ENCODE measurements at regions not wholly inside any gene's neighbourhood (a gene's known extent, or its start where the extent isn't known, plus 50 kb on each side); places are given as distances from the start of the nearest gene placed in this dataset.

DNA sequence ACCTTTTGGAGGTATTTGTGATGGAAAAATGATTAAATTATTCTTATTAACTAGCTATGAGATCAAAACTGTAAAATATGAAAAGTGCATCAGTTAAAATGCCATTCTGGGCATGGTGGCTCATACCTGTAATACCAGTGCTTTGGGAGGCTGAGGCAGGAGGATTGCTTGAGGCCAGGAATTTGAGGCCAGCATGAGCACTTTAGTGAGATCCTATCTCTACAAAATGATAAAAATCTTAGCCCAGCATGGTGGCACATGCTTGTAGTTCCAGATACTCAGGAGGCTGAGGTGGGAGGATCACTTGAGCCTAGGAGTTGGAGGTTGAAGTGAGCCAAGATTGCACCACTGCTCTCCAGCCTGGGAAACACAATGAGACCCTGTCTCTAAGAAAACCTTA lies 252.5 kb upstream of the SEMA6A start:
- ChIA-PET CTCF (interaction anchor here (0.6 kb wide), 1 partner anchor 59 kb away, joined by 3 read pairs; no protein-coding TSS in a partner anchor), POLR2A (no interaction called here)
- Histone ChIP-seq H3K4me1 (no peaks in the 10 kb centered on the region), H3K4me3 (no peak overlapping the region), H3K27ac (no peak overlapping the region), H3K4me2 (no peak overlapping the region), H3K9me3 (no peaks in the 10 kb centered on the region)
- FAIRE-seq (no peak), ATAC-seq (no peak), DNase-seq (ENCODE audit: low read depth in 1 of 2, low spot score in 1 of 2) (no peak)
- TF ChIP-seq BHLHE40 (IDR thresholded peaks at IDR 0.05; ENCODE audit: low read depth, low read length) (no peak), SMC3 (IDR thresholded peaks at IDR 0.05) (no peak), POLR2A (IDR thresholded peaks at IDR 0.05; ENCODE audit: low read length) (no peak), CHD2 (IDR thresholded peaks at IDR 0.05; ENCODE audit: low read length, partially characterized antibody) (no peak), HOXB13 (CRISPR knock-in tag; IDR thresholded peaks at IDR 0.05; ENCODE audit: low read depth) (no peak), NFE2L2 (conservative IDR thresholded peaks at IDR 0.05; ENCODE audit: low read length) (no peak), JUNB (IDR thresholded peaks at IDR 0.05) (no peak), ESRRA (IDR thresholded peaks at IDR 0.05; ENCODE audit: borderline replicate concordance, low read length) (no peak), NPAS2 (CRISPR knock-in tag; IDR thresholded peaks at IDR 0.05; ENCODE audit: borderline replicate concordance) (no peak), CBX8 (IDR thresholded peaks at IDR 0.05) (no peak), RNF2 (IDR thresholded peaks at IDR 0.05; ENCODE audit: borderline replicate concordance, low read depth) (no peak), TFCP2L1 (CRISPR knock-in tag; IDR thresholded peaks at IDR 0.05) (no peak)
- TF ChIP-seq, protein P1, sequence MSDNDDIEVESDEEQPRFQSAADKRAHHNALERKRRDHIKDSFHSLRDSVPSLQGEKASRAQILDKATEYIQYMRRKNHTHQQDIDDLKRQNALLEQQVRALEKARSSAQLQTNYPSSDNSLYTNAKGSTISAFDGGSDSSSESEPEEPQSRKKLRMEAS (IDR thresholded peaks at IDR 0.05) = no peak
- TF ChIP-seq, protein P2, sequence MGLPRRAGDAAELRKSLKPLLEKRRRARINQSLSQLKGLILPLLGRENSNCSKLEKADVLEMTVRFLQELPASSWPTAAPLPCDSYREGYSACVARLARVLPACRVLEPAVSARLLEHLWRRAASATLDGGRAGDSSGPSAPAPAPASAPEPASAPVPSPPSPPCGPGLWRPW (IDR thresholded peaks at IDR 0.05) = no peak
- TF ChIP-seq, protein P3, sequence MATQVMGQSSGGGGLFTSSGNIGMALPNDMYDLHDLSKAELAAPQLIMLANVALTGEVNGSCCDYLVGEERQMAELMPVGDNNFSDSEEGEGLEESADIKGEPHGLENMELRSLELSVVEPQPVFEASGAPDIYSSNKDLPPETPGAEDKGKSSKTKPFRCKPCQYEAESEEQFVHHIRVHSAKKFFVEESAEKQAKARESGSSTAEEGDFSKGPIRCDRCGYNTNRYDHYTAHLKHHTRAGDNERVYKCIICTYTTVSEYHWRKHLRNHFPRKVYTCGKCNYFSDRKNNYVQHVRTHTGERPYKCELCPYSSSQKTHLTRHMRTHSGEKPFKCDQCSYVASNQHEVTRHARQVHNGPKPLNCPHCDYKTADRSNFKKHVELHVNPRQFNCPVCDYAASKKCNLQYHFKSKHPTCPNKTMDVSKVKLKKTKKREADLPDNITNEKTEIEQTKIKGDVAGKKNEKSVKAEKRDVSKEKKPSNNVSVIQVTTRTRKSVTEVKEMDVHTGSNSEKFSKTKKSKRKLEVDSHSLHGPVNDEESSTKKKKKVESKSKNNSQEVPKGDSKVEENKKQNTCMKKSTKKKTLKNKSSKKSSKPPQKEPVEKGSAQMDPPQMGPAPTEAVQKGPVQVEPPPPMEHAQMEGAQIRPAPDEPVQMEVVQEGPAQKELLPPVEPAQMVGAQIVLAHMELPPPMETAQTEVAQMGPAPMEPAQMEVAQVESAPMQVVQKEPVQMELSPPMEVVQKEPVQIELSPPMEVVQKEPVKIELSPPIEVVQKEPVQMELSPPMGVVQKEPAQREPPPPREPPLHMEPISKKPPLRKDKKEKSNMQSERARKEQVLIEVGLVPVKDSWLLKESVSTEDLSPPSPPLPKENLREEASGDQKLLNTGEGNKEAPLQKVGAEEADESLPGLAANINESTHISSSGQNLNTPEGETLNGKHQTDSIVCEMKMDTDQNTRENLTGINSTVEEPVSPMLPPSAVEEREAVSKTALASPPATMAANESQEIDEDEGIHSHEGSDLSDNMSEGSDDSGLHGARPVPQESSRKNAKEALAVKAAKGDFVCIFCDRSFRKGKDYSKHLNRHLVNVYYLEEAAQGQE (IDR thresholded peaks at IDR 0.05) = no peak

DNA sequence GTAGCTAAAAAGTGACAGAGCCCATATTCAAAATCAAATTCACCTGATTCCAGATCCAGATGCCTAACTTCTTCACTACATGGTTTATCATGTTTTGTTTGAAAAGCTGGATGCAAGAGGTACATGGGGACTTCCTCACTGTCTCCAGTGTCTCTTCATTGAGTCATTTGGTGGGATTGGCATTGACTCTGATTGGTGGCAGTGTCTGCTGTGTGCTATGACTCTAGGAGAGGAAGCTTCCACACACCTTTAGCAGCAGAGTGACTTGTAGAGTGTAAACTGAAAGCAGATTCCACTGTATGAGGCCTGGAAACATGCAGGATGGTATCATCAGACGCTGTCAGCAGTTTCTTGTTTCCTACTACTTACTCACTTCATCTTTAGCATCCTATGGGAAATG lies 250.9 kb upstream of the SEMA6A start:
- FAIRE-seq = no peak

DNA sequence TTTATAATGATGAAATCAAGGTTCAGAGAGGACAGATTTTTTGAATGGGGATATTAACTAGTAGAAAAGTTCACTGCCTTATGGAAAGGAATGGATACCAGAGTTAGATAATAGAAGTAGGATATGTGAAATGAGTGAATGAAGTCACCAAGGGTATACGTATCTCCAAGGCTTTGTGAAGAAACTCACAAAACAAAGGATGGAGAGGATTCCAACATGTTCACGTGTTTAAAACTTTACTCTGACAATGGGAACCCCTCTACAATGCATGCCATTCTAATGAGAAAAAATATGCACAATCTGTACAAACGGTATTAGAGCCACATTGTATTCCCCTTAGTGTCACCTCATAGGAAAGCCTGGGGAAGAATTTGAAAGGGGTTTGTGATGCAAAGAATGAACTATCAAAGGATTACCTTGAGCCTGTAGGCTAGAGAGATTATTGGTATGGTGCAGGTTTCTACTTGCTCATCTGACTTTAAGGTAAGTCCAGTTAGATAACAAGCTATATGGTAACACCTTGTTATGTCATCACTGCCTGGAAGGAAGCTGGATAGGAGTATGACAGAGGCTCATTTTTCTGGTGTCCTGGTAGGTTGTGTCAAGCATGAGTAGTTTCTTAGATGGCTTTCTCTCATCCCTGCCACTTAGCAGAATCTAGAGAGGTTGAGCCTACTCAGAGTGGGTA lies 250.3 kb upstream of the SEMA6A start:
- FAIRE-seq (no peak), ATAC-seq (no peak), DNase-seq (ENCODE audit: low read depth in 1 of 2, low spot score in 1 of 2) (no peak)
- Histone ChIP-seq H3K9me3 (no peaks in the 10 kb centered on the region), H3K4me1 (no peaks in the 10 kb centered on the region), H3K4me3 (no peak overlapping the region), H3K4me2 (no peak overlapping the region), H3K27ac (no peak overlapping the region)
- WGBS (ENCODE audit: missing lambda C conversion rate) = 17% methylated on average over 3 of the region's 3 CpGs
- POLR2A ChIA-PET = no interaction called here
- CTCF ChIA-PET = interaction anchor here (0.8 kb wide), 1 partner anchor 75 kb away, joined by 3 read pairs; no protein-coding TSS in a partner anchor
- TF ChIP-seq SMC3 (IDR thresholded peaks at IDR 0.05) (no peak), RFX5 (IDR thresholded peaks at IDR 0.05) (no peak), ZSCAN20 (CRISPR knock-in tag; IDR thresholded peaks at IDR 0.05) (no peak), KDM5A (IDR thresholded peaks at IDR 0.05) (no peak), TP53 (CRISPR knock-in tag; IDR thresholded peaks at IDR 0.05) (no peak), KDM1A (IDR thresholded peaks at IDR 0.05; ENCODE audit: low read depth) (no peak), NPAS2 (CRISPR knock-in tag; IDR thresholded peaks at IDR 0.05; ENCODE audit: borderline replicate concordance) (no peak), JUN (IDR thresholded peaks at IDR 0.05) (no peak), ZNF302 (CRISPR knock-in tag; IDR thresholded peaks at IDR 0.05) (no peak), HOXA7 (CRISPR knock-in tag; IDR thresholded peaks at IDR 0.05) (no peak), HEYL (CRISPR knock-in tag; IDR thresholded peaks at IDR 0.05) (no peak), MAZ (IDR thresholded peaks at IDR 0.05; ENCODE audit: borderline replicate concordance, low read depth, low read length) (no peak)
- TF ChIP-seq, protein P4, sequence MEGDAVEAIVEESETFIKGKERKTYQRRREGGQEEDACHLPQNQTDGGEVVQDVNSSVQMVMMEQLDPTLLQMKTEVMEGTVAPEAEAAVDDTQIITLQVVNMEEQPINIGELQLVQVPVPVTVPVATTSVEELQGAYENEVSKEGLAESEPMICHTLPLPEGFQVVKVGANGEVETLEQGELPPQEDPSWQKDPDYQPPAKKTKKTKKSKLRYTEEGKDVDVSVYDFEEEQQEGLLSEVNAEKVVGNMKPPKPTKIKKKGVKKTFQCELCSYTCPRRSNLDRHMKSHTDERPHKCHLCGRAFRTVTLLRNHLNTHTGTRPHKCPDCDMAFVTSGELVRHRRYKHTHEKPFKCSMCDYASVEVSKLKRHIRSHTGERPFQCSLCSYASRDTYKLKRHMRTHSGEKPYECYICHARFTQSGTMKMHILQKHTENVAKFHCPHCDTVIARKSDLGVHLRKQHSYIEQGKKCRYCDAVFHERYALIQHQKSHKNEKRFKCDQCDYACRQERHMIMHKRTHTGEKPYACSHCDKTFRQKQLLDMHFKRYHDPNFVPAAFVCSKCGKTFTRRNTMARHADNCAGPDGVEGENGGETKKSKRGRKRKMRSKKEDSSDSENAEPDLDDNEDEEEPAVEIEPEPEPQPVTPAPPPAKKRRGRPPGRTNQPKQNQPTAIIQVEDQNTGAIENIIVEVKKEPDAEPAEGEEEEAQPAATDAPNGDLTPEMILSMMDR (IDR thresholded peaks at IDR 0.05) = no peak
- TF ChIP-seq, protein P3 (IDR thresholded peaks at IDR 0.05) = no peak

More for the DNA sequence above, 250.9 kb upstream of the SEMA6A start:
- 0% methylated on average over 1 of the region's 1 CpG for WGBS (ENCODE audit: missing lambda C conversion rate)
- no peak for DNase-seq (ENCODE audit: low read depth in 1 of 2, low spot score in 1 of 2)
- POLR2A ChIA-PET = no interaction called here
- no peak for ATAC-seq
- no peak for TF ChIP-seq MAZ (IDR thresholded peaks at IDR 0.05; ENCODE audit: borderline replicate concordance, low read depth, low read length)
- no peak overlapping the region for H3K4me2 ChIP-seq
- H3K9me3 ChIP-seq = no peaks in the 10 kb centered on the region
- no peak overlapping the region for H3K4me3 ChIP-seq
- H3K4me1 ChIP-seq = no peaks in the 10 kb centered on the region
- H3K27ac ChIP-seq = no peak overlapping the region
- CTCF ChIA-PET = interaction anchor here (0.8 kb wide), 1 partner anchor 75 kb away, joined by 3 read pairs; no protein-coding TSS in a partner anchor
